SK-N-SH (cell line): ENCODE measurements at regions not wholly inside any gene's neighbourhood (a gene's known extent, or its start where the extent isn't known, plus 50 kb on each side); places are given as distances from the start of the nearest gene placed in this dataset.

Experiments used
- CTCF ChIP-seq: fragments of 200-600 bp; sonication (generic); IDR thresholded peaks from 2 replicates; pipeline ENCODE4 v1.6.1; 2017; ENCODE audit warnings: antibody characterized with exemption, mild to moderate bottlenecking, moderate library complexity
- EZH2phosphoT487 ChIP-seq: fragments of 200-600 bp; sonication (generic); IDR thresholded peaks from 2 replicates; pipeline ENCODE4 v1.6.1; 2017; ENCODE audit warnings: low read depth, mixed run types, mild to moderate bottlenecking, antibody characterized with exemption, moderate library complexity, borderline replicate concordance
- MAX ChIP-seq: IDR thresholded peaks from 2 replicates; pipeline ENCODE4 v1.4.0; 2012; ENCODE audit warnings: low read depth
- MXI1 ChIP-seq: IDR thresholded peaks from 2 replicates; pipeline ENCODE4 v1.6.1; 2012; ENCODE audit warnings: mild to moderate bottlenecking, low read depth, low read length, improper control_type of control experiment
- NRF1 ChIP-seq: IDR thresholded peaks from 2 replicates; pipeline ENCODE4 v1.6.1; 2012; ENCODE audit warnings: low read depth, mild to moderate bottlenecking, low read length
- POLR2AphosphoS5 ChIP-seq: IDR thresholded peaks from 2 replicates; pipeline ENCODE4 v1.6.1; 2012; ENCODE audit warnings: low read depth, low read length
- RCOR1 ChIP-seq: fragments of 150-350 bp; IDR thresholded peaks from 2 replicates; pipeline ENCODE4 v1.6.1; 2017; ENCODE audit warnings: antibody characterized with exemption, low read length
- RFX5 ChIP-seq: IDR thresholded peaks from 2 replicates; pipeline ENCODE4 v1.6.1; 2012; ENCODE audit warnings: mild to moderate bottlenecking, improper control_type of control experiment, low read length
- SMC3 ChIP-seq: IDR thresholded peaks from 2 replicates; pipeline ENCODE4 v1.6.1; 2012; ENCODE audit warnings: low read depth, low read length, improper control_type of control experiment
- TAF1 ChIP-seq: IDR thresholded peaks from 2 replicates; pipeline ENCODE4 v1.6.1; 2012; ENCODE audit warnings: low read depth, mild to moderate bottlenecking, low read length, moderate library complexity, borderline replicate concordance
- TEAD4 ChIP-seq: IDR thresholded peaks from 2 replicates; pipeline ENCODE4 v1.4.0; 2012; ENCODE audit warnings: mild to moderate bottlenecking, borderline replicate concordance; ENCODE audit not compliant: insufficient read depth

GRCh38 chr13:95418946-95419345 lies 117.7 kb upstream of the ABCC4 start:
- TF ChIP-seq TAF1 (no peak), RCOR1 (no peak), CTCF (no peak), NRF1 (no peak), EZH2phosphoT487 (no peak), POLR2AphosphoS5 (no peak), MAX (no peak), MXI1 (no peak), SMC3 (no peak), RFX5 (no peak), TEAD4 (no peak)
